CD4-positive, CD25-positive, alpha-beta regulatory T cell (primary cell): ENCODE measurements at regions not wholly inside any gene's neighbourhood (a gene's known extent, or its start where the extent isn't known, plus 50 kb on each side); places are given as distances from the start of the nearest gene placed in this dataset.
A peak's percentile ranks its signal among the peaks of the same experiment; 100 is the strongest.

Source experiments
- ATAC-seq, 2 donors: fragments of 150-1000 bp; cut with Tn5 transposase; one replicate each; pipeline ENCODE4 v1.10.0; 2021; ENCODE audit warnings: low read depth in 2 of 2, moderate number of reproducible peaks in 2 of 2, moderate library complexity in 1 of 2
- DNase-seq, 3 donors: peaks; one replicate each; pipeline versions ENCODE4 v3.0.0 to v3.0.0-alpha.2; 2012 to 2022; ENCODE audit warnings: mixed read lengths in 1 of 3
- H3K27ac ChIP-seq: one replicate; pipeline ENCODE4 v1.7.0; 2013; ENCODE audit warnings: mild to moderate bottlenecking, low read length; ENCODE audit not compliant: insufficient read depth, poor library complexity, severe bottlenecking
- H3K27me3 ChIP-seq: one replicate; pipeline ENCODE4 v1.7.0; 2013; ENCODE audit warnings: low read length; ENCODE audit not compliant: control insufficient read depth, insufficient read depth
- H3K36me3 ChIP-seq: one replicate; pipeline ENCODE4 v1.7.0; 2013; ENCODE audit warnings: mild to moderate bottlenecking, low read length, moderate library complexity; ENCODE audit not compliant: control insufficient read depth, insufficient read depth
- H3K4me1 ChIP-seq: 2 replicates; pipeline ENCODE4 v1.7.0; 2013; ENCODE audit warnings: mild to moderate bottlenecking, low read length; ENCODE audit not compliant: insufficient read depth, control insufficient read depth, poor library complexity, severe bottlenecking
- H3K4me3 ChIP-seq: one replicate; pipeline ENCODE4 v1.7.0; 2013; ENCODE audit warnings: low read depth, mild to moderate bottlenecking, low read length, moderate library complexity
- H3K9me3 ChIP-seq, 2 experiments: 1 replicate in 1 of 2; 2 replicates in 1 of 2; pipeline ENCODE4 v1.7.0; 2013; ENCODE audit warnings: low read length in 2 of 2, mild to moderate bottlenecking in 1 of 2, moderate library complexity in 1 of 2; ENCODE audit not compliant: control insufficient read depth in 2 of 2
- H3K27ac Mint-ChIP-seq, 3 donors: one replicate each; pipeline ENCODE4 v1.8.0; 2020 to 2022; ENCODE audit warnings: mild to moderate bottlenecking in 3 of 3, mixed read lengths in 3 of 3, moderate library complexity in 2 of 3
- H3K27me3 Mint-ChIP-seq: one replicate; pipeline ENCODE4 v1.8.0; 2022; ENCODE audit warnings: mild to moderate bottlenecking, mixed read lengths
- H3K36me3 Mint-ChIP-seq: one replicate; pipeline ENCODE4 v1.8.0; 2020; ENCODE audit warnings: mixed read lengths
- H3K4me1 Mint-ChIP-seq, 4 donors: one replicate each; pipeline ENCODE4 v1.8.0; 2020 to 2022; ENCODE audit warnings: mixed read lengths in 4 of 4, mild to moderate bottlenecking in 1 of 4
- H3K4me3 Mint-ChIP-seq, 4 donors: one replicate each; pipeline ENCODE4 v1.8.0; 2020 to 2022; ENCODE audit warnings: mild to moderate bottlenecking in 4 of 4, mixed read lengths in 4 of 4, moderate library complexity in 3 of 4
- H3K9me3 Mint-ChIP-seq, 7 donors: one replicate each; pipeline ENCODE4 v1.8.0; 2020 to 2022; ENCODE audit warnings: mixed read lengths in 7 of 7, mild to moderate bottlenecking in 3 of 7, moderate library complexity in 2 of 7

DNA sequence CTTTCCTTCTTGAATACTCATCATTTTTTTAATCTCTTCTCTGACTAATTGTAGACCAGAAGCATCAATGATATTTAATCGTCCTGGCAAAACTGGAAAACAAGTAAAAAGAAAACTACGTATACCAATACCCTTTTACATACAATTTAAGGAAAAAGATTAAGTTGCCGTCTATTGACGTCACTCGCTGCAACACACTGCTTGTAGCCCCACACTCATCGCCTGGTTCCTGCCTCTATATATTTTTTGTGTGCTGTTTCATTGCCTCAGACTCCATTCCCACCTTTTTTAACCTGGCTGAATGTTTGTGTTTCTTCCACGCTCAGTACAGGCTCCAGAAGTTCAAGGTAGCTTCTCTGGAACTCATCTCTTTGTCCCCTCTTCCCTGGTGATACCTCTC lies 536.2 kb downstream of the METTL4 start:
- no peaks in the 10 kb centered on the region for H3K4me1 ChIP-seq
- Mint-ChIP-seq H3K27ac (no peak overlapping the region), H3K27me3 (no peaks in the 10 kb centered on the region), H3K36me3 (no peaks in the 10 kb centered on the region), H3K4me1 (no peaks in the 10 kb centered on the region), H3K9me3 (peaks cover 0 to 2% (median 0%) of the 10 kb centered on the region in 7 donors), H3K4me3 (no peak overlapping the region)
- no peak overlapping the region for H3K27ac ChIP-seq
- DNase-seq (no peak), ATAC-seq (no peak)
- H3K36me3 ChIP-seq: no peaks in the 10 kb centered on the region
- no peaks in the 10 kb centered on the region for H3K27me3 ChIP-seq
- H3K9me3 ChIP-seq: no peaks in the 10 kb centered on the region
- H3K4me3 ChIP-seq: no peak overlapping the region

GRCh38 chr18:2036086-2036485 lies 535.2 kb downstream of the METTL4 start:
- Histone ChIP-seq H3K9me3 (no peaks in the 10 kb centered on the region), H3K36me3 (no peaks in the 10 kb centered on the region), H3K4me3 (no peak overlapping the region), H3K27ac (no peak overlapping the region), H3K27me3 (no peaks in the 10 kb centered on the region), H3K4me1 (no peaks in the 10 kb centered on the region)
- Mint-ChIP-seq H3K27me3 (no peaks in the 10 kb centered on the region), H3K4me1 (no peaks in the 10 kb centered on the region), H3K4me3 (no peak overlapping the region), H3K27ac (no peak overlapping the region), H3K36me3 (no peaks in the 10 kb centered on the region), H3K9me3 (peaks cover 0 to 2% (median 0%) of the 10 kb centered on the region in 7 donors)
- DNase-seq (no peak), ATAC-seq (no peak)

- ATAC-seq (no peak), DNase-seq (no peak)
- Histone ChIP-seq H3K9me3 (no peaks in the 10 kb centered on the region), H3K27ac (no peak overlapping the region), H3K4me1 (no peaks in the 10 kb centered on the region), H3K36me3 (no peaks in the 10 kb centered on the region), H3K27me3 (no peaks in the 10 kb centered on the region), H3K4me3 (no peak overlapping the region)
- Mint-ChIP-seq H3K27me3 (no peaks in the 10 kb centered on the region), H3K4me1 (no peaks in the 10 kb centered on the region), H3K36me3 (no peaks in the 10 kb centered on the region), H3K9me3 (peaks cover 0 to 4% (median 1%) of the 10 kb centered on the region in 7 donors), H3K27ac (no peak overlapping the region), H3K4me3 (no peak overlapping the region)
Observed at GRCh38 chr18:2040279-2040678, 531.0 kb downstream of the METTL4 start.

GRCh38 chr18:2049986-2050385 lies 521.3 kb downstream of the METTL4 start:
- H3K27me3 Mint-ChIP-seq: no peaks in the 10 kb centered on the region
- Histone ChIP-seq H3K9me3 (no peaks in the 10 kb centered on the region), H3K27me3 (no peaks in the 10 kb centered on the region), H3K4me3 (no peak overlapping the region), H3K4me1 (no peaks in the 10 kb centered on the region), H3K27ac (no peak overlapping the region), H3K36me3 (no peaks in the 10 kb centered on the region)
- ATAC-seq (no peak), DNase-seq (peak in 1 of 3 donors; percentile 2)
- H3K36me3 Mint-ChIP-seq: no peaks in the 10 kb centered on the region
- H3K9me3 Mint-ChIP-seq: peaks cover 0 to 5% (median 1%) of the 10 kb centered on the region in 7 donors
- no peak overlapping the region for H3K4me3 Mint-ChIP-seq
- H3K27ac Mint-ChIP-seq: no peak overlapping the region
- no peaks in the 10 kb centered on the region for H3K4me1 Mint-ChIP-seq

- peak overlapping the region in 1 of 4 donors; percentile 12 for H3K4me3 Mint-ChIP-seq
- no peak for ATAC-seq
- no peaks in the 10 kb centered on the region for H3K4me1 Mint-ChIP-seq
- peaks cover 0 to 4% (median 0%) of the 10 kb centered on the region in 7 donors for H3K9me3 Mint-ChIP-seq
- no peak for DNase-seq
- H3K27ac ChIP-seq: no peak overlapping the region
- H3K27ac Mint-ChIP-seq: no peak overlapping the region
- no peak overlapping the region for H3K4me3 ChIP-seq
- no peaks in the 10 kb centered on the region for H3K4me1 ChIP-seq
- H3K36me3 Mint-ChIP-seq: no peaks in the 10 kb centered on the region
- no peaks in the 10 kb centered on the region for H3K27me3 Mint-ChIP-seq
- no peaks in the 10 kb centered on the region for H3K36me3 ChIP-seq
- H3K27me3 ChIP-seq: no peaks in the 10 kb centered on the region
- no peaks in the 10 kb centered on the region for H3K9me3 ChIP-seq
Observed at GRCh38 chr18:2050702-2051201, 520.6 kb downstream of the METTL4 start.

GRCh38 chr18:2053490-2054089 lies 517.7 kb downstream of the METTL4 start:
- Mint-ChIP-seq H3K4me1 (no peaks in the 10 kb centered on the region), H3K4me3 (no peak overlapping the region), H3K27ac (no peak overlapping the region), H3K9me3 (peaks cover 0 to 2% (median 0%) of the 10 kb centered on the region in 7 donors), H3K36me3 (no peaks in the 10 kb centered on the region), H3K27me3 (no peaks in the 10 kb centered on the region)
- DNase-seq (no peak), ATAC-seq (no peak)
- H3K36me3 ChIP-seq: no peaks in the 10 kb centered on the region
- no peaks in the 10 kb centered on the region for H3K9me3 ChIP-seq
- no peaks in the 10 kb centered on the region for H3K4me1 ChIP-seq
- no peak overlapping the region for H3K4me3 ChIP-seq
- H3K27ac ChIP-seq: no peak overlapping the region
- H3K27me3 ChIP-seq: no peaks in the 10 kb centered on the region

GRCh38 chr18:2059336-2059735 lies 512.0 kb downstream of the METTL4 start:
- Histone ChIP-seq H3K36me3 (no peaks in the 10 kb centered on the region), H3K4me3 (no peak overlapping the region), H3K4me1 (no peaks in the 10 kb centered on the region), H3K27me3 (no peaks in the 10 kb centered on the region), H3K9me3 (no peaks in the 10 kb centered on the region), H3K27ac (no peak overlapping the region)
- Mint-ChIP-seq H3K36me3 (no peaks in the 10 kb centered on the region), H3K4me1 (no peaks in the 10 kb centered on the region), H3K9me3 (peaks cover 0 to 9% (median 3%) of the 10 kb centered on the region in 7 donors), H3K27ac (no peak overlapping the region), H3K4me3 (no peak overlapping the region), H3K27me3 (no peaks in the 10 kb centered on the region)
- DNase-seq (no peak), ATAC-seq (no peak)

DNA sequence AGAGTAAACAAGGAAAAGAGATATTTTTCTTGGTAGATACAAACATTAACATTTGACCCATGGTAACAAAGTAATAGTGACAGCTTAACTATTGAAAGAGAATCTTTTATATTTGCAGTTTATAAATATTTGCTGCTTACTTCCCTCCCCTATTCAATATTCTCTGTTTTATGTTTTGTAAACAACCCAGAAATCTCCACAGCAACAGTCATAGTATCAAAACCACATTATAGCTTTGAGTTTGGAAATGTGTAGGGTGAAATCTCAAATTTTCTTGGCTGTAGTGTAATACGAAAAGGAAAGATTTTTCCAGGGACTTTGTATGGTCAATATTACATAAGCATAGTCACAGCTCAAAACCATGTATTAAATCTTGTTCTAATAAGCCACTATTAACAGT lies 511.2 kb downstream of the METTL4 start:
- H3K4me1 ChIP-seq: no peaks in the 10 kb centered on the region
- H3K27ac ChIP-seq: no peak overlapping the region
- H3K4me3 Mint-ChIP-seq: no peak overlapping the region
- no peaks in the 10 kb centered on the region for H3K36me3 ChIP-seq
- H3K4me3 ChIP-seq: no peak overlapping the region
- H3K9me3 Mint-ChIP-seq: peaks cover 0 to 9% (median 3%) of the 10 kb centered on the region in 7 donors
- H3K27me3 ChIP-seq: no peaks in the 10 kb centered on the region
- H3K27ac Mint-ChIP-seq: no peak overlapping the region
- no peaks in the 10 kb centered on the region for H3K4me1 Mint-ChIP-seq
- DNase-seq (no peak), ATAC-seq (no peak)
- H3K9me3 ChIP-seq: no peaks in the 10 kb centered on the region
- no peaks in the 10 kb centered on the region for H3K27me3 Mint-ChIP-seq
- no peaks in the 10 kb centered on the region for H3K36me3 Mint-ChIP-seq
